ENCODE measurements at regions not wholly inside any gene's neighbourhood (a gene's known extent, or its start where the extent isn't known, plus 50 kb on each side); places are given as distances from the start of the nearest gene placed in this dataset.

DNA sequence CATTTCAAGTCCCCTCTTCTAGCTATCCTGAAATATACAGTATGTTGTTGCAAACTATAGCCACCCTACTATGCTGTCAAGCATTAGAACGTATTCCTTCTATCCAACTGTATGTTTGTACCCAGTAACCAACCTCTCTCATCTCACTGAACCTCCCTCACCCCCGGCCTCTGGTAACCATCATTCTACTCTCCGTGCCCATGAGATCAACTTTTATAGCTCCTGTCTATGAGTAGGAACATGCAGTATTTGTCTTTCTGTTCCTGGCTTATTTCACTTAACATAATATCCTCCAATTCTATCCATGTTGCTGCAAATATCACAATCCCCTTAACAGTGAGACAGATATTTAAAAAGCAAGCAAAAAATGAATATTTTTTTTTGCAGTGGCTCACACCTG, 196.9 kb downstream of the PAX1 start:
- TF ChIP-seq, protein P1, sequence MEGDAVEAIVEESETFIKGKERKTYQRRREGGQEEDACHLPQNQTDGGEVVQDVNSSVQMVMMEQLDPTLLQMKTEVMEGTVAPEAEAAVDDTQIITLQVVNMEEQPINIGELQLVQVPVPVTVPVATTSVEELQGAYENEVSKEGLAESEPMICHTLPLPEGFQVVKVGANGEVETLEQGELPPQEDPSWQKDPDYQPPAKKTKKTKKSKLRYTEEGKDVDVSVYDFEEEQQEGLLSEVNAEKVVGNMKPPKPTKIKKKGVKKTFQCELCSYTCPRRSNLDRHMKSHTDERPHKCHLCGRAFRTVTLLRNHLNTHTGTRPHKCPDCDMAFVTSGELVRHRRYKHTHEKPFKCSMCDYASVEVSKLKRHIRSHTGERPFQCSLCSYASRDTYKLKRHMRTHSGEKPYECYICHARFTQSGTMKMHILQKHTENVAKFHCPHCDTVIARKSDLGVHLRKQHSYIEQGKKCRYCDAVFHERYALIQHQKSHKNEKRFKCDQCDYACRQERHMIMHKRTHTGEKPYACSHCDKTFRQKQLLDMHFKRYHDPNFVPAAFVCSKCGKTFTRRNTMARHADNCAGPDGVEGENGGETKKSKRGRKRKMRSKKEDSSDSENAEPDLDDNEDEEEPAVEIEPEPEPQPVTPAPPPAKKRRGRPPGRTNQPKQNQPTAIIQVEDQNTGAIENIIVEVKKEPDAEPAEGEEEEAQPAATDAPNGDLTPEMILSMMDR (IDR thresholded peaks at IDR 0.05; ENCODE audit: insufficient read depth, low read length) = no peak
- TF ChIP-seq, protein P2, sequence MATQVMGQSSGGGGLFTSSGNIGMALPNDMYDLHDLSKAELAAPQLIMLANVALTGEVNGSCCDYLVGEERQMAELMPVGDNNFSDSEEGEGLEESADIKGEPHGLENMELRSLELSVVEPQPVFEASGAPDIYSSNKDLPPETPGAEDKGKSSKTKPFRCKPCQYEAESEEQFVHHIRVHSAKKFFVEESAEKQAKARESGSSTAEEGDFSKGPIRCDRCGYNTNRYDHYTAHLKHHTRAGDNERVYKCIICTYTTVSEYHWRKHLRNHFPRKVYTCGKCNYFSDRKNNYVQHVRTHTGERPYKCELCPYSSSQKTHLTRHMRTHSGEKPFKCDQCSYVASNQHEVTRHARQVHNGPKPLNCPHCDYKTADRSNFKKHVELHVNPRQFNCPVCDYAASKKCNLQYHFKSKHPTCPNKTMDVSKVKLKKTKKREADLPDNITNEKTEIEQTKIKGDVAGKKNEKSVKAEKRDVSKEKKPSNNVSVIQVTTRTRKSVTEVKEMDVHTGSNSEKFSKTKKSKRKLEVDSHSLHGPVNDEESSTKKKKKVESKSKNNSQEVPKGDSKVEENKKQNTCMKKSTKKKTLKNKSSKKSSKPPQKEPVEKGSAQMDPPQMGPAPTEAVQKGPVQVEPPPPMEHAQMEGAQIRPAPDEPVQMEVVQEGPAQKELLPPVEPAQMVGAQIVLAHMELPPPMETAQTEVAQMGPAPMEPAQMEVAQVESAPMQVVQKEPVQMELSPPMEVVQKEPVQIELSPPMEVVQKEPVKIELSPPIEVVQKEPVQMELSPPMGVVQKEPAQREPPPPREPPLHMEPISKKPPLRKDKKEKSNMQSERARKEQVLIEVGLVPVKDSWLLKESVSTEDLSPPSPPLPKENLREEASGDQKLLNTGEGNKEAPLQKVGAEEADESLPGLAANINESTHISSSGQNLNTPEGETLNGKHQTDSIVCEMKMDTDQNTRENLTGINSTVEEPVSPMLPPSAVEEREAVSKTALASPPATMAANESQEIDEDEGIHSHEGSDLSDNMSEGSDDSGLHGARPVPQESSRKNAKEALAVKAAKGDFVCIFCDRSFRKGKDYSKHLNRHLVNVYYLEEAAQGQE (IDR thresholded peaks at IDR 0.05; ENCODE audit: insufficient replicate concordance, low read depth) = no peak
- no peak for TF ChIP-seq POLR2AphosphoS5 (IDR thresholded peaks at IDR 0.05; ENCODE audit: low read depth)
- no peak for TF ChIP-seq GABPA (IDR thresholded peaks at IDR 0.05; ENCODE audit: low read depth)

Data from HL-60 (cell line).